HG03045 (cell line): ENCODE measurements at regions not wholly inside any gene's neighbourhood (a gene's known extent, or its start where the extent isn't known, plus 50 kb on each side); places are given as distances from the start of the nearest gene placed in this dataset.

Experiments used
- ATAC-seq: cut with Tn5 transposase; IDR thresholded peaks from one replicate; pipeline ENCODE4 v1.9.1; 2021; ENCODE audit warnings: mild to moderate bottlenecking, moderate library complexity; ENCODE audit not compliant: unreplicated experiment

- ATAC-seq = no peak
Measured at GRCh38 chr1:4265836-4266235, 365.8 kb upstream of the C1orf174 start.

- peak; percentile 58 for ATAC-seq
Measured at GRCh38 chr1:4267381-4268261, 367.5 kb upstream of the C1orf174 start.

GRCh38 chr1:4268262-4268888 lies 368.3 kb upstream of the C1orf174 start:
- no peak for ATAC-seq

GRCh38 chr1:4268889-4269284 lies 368.8 kb upstream of the C1orf174 start:
- no peak for ATAC-seq

GRCh38 chr1:4269330-4269729 lies 369.3 kb upstream of the C1orf174 start:
- no peak for ATAC-seq

- no peak for ATAC-seq
Measured at GRCh38 chr1:4269952-4270570, 370.0 kb upstream of the C1orf174 start.

- no peak for ATAC-seq
Measured at GRCh38 chr1:4270651-4271337, 370.7 kb upstream of the C1orf174 start.

GRCh38 chr1:4271338-4271998 lies 371.4 kb upstream of the C1orf174 start:
- no peak for ATAC-seq

GRCh38 chr1:4272568-4272967 lies 372.5 kb upstream of the C1orf174 start:
- no peak for ATAC-seq

GRCh38 chr1:4273243-4273642 lies 373.2 kb upstream of the C1orf174 start:
- ATAC-seq = no peak

- no peak for ATAC-seq
Measured at GRCh38 chr1:4273747-4274146, 373.7 kb upstream of the C1orf174 start.

- no peak for ATAC-seq
Measured at GRCh38 chr1:4275083-4275482, 375.0 kb upstream of the C1orf174 start.

GRCh38 chr1:4276238-4276637 lies 376.2 kb upstream of the C1orf174 start:
- ATAC-seq = no peak

- ATAC-seq = no peak
Measured at GRCh38 chr1:4277598-4277997, 376.8 kb upstream of the AJAP1 start.

- ATAC-seq = no peak
Measured at GRCh38 chr1:4284976-4285375, 369.4 kb upstream of the AJAP1 start.

GRCh38 chr1:4292861-4293260 lies 361.5 kb upstream of the AJAP1 start:
- ATAC-seq = no peak

- ATAC-seq = no peak
Measured at GRCh38 chr1:4298361-4299083, 355.9 kb upstream of the AJAP1 start.

- ATAC-seq = no peak
Measured at GRCh38 chr1:4301007-4301406, 353.4 kb upstream of the AJAP1 start.

GRCh38 chr1:4303303-4303702 lies 351.1 kb upstream of the AJAP1 start:
- ATAC-seq = no peak
